GM20000 (cell line): ENCODE measurements at regions not wholly inside any gene's neighbourhood (a gene's known extent, or its start where the extent isn't known, plus 50 kb on each side); places are given as distances from the start of the nearest gene placed in this dataset.

Source experiments
- DNase-seq: peaks from one replicate; pipeline ENCODE4 v3.0.0; 2012; ENCODE audit warnings: low spot score
- CTCF ChIP-seq: IDR thresholded peaks from 2 replicates; pipeline ENCODE4 v1.5.1; 2012; ENCODE audit warnings: mild to moderate bottlenecking, control low read depth; ENCODE audit errors: extremely low read depth, missing control alignments

GRCh38 chr4:148674876-148675275 is 232.7 kb upstream of the NR3C2 start:
- DNase-seq = no peak
- no peak for TF ChIP-seq CTCF

GRCh38 chr4:148664636-148665035 is 222.4 kb upstream of the NR3C2 start:
- no peak for DNase-seq
- TF ChIP-seq CTCF = no peak

- no peak for TF ChIP-seq CTCF
Observed at GRCh38 chr4:148654131-148654530, 211.9 kb upstream of the NR3C2 start.

GRCh38 chr4:148653681-148654080 is 211.5 kb upstream of the NR3C2 start:
- no peak for DNase-seq
- TF ChIP-seq CTCF = no peak

More at GRCh38 chr4:148654131-148654530, 211.9 kb upstream of the NR3C2 start:
- DNase-seq = no peak

- DNase-seq = no peak
- TF ChIP-seq CTCF = no peak
Observed at GRCh38 chr4:148651991-148652390, 209.8 kb upstream of the NR3C2 start.

GRCh38 chr4:148649652-148650331 is 207.6 kb upstream of the NR3C2 start:
- TF ChIP-seq CTCF = no peak
- DNase-seq = no peak

- DNase-seq = no peak
- TF ChIP-seq CTCF = no peak
Observed at GRCh38 chr4:148643851-148644250, 201.6 kb upstream of the NR3C2 start.
